ENCODE measurements at regions not wholly inside any gene's neighbourhood (a gene's known extent, or its start where the extent isn't known, plus 50 kb on each side); places are given as distances from the start of the nearest gene placed in this dataset.

- TF ChIP-seq TAF7 (optimal IDR thresholded peaks at IDR 0.05; ENCODE audit: borderline replicate concordance, low read depth, low read length): peak; percentile 70
- TF ChIP-seq JUN (IDR thresholded peaks at IDR 0.05; ENCODE audit: low read depth, low read length): no peak
- TF ChIP-seq CBX8 (IDR thresholded peaks at IDR 0.05; ENCODE audit: borderline replicate concordance, low read depth, low read length): no peak
- no peak for TF ChIP-seq GABPA (IDR thresholded peaks at IDR 0.05; ENCODE audit: borderline replicate concordance, insufficient read depth, low read length)
- TF ChIP-seq FOSL1 (IDR thresholded peaks at IDR 0.05; ENCODE audit: insufficient read depth, low read depth, low read length): no peak
- no peak for TF ChIP-seq ZNF274 (IDR thresholded peaks at IDR 0.05; ENCODE audit: borderline replicate concordance, extremely low read depth, low read length)
- no peak for TF ChIP-seq RNF2 (IDR thresholded peaks at IDR 0.05; ENCODE audit: borderline replicate concordance, low read depth, low read length, missing control alignments, poor library complexity, severe bottlenecking)
- no peak for TF ChIP-seq KDM4A (IDR thresholded peaks at IDR 0.05; ENCODE audit: low read depth, low read length, severe bottlenecking)
- TF ChIP-seq SIN3A (conservative IDR thresholded peaks at IDR 0.05 in 1 of 2, IDR thresholded peaks at IDR 0.05 in 1 of 2; ENCODE audit: low read depth in 1 of 2, low read length in 2 of 2): no peak
- TF ChIP-seq RAD21 (IDR thresholded peaks at IDR 0.05 in 1 of 2, conservative IDR thresholded peaks at IDR 0.05 in 1 of 2; ENCODE audit: low read depth in 2 of 2, low read length in 2 of 2): no peak
Observed at GRCh38 chr4:38323141-38323641, 340.8 kb upstream of the KLF3 start (continued).
